ENCODE measurements at regions not wholly inside any gene's neighbourhood (a gene's known extent, or its start where the extent isn't known, plus 50 kb on each side); places are given as distances from the start of the nearest gene placed in this dataset.

DNA sequence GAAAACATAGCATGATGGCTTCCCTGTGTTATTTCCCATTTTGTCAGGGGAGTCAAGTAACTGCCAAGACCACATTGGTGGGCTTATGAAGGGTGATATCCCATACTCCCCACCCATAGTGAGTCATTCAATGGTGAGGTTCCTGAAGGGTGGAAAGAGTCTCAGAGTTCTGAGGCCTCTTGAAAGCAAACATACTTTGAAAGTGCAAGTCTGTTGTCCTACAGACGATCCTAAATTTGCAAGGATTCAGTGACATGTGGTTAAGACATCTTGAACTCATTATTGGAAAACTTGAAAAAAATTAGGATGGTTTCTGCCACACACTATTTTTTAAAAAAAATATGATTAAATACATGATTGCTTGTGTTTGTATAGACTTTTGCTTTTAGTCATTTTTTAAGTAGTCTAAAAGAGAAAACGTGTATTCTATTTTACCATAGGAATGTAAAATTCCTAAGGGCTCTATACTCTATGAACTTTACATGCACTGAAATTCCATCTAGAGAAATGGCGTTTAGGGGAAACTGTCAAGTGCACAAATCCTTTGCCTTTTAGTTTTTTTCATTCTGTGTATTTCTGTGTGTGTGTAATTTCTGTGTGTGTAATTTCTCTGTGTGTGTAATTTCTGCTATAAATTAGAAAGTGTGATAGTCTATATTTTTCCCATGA lies 225.5 kb upstream of the ADAMTS5 start (continued):
- TF ChIP-seq, protein P1, sequence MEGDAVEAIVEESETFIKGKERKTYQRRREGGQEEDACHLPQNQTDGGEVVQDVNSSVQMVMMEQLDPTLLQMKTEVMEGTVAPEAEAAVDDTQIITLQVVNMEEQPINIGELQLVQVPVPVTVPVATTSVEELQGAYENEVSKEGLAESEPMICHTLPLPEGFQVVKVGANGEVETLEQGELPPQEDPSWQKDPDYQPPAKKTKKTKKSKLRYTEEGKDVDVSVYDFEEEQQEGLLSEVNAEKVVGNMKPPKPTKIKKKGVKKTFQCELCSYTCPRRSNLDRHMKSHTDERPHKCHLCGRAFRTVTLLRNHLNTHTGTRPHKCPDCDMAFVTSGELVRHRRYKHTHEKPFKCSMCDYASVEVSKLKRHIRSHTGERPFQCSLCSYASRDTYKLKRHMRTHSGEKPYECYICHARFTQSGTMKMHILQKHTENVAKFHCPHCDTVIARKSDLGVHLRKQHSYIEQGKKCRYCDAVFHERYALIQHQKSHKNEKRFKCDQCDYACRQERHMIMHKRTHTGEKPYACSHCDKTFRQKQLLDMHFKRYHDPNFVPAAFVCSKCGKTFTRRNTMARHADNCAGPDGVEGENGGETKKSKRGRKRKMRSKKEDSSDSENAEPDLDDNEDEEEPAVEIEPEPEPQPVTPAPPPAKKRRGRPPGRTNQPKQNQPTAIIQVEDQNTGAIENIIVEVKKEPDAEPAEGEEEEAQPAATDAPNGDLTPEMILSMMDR (conservative IDR thresholded peaks at IDR 0.05; ENCODE audit: low read depth in 2 of 2), result no peak
- TF ChIP-seq, protein P2, sequence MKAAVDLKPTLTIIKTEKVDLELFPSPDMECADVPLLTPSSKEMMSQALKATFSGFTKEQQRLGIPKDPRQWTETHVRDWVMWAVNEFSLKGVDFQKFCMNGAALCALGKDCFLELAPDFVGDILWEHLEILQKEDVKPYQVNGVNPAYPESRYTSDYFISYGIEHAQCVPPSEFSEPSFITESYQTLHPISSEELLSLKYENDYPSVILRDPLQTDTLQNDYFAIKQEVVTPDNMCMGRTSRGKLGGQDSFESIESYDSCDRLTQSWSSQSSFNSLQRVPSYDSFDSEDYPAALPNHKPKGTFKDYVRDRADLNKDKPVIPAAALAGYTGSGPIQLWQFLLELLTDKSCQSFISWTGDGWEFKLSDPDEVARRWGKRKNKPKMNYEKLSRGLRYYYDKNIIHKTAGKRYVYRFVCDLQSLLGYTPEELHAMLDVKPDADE (IDR thresholded peaks at IDR 0.05), result no peak

DNA sequence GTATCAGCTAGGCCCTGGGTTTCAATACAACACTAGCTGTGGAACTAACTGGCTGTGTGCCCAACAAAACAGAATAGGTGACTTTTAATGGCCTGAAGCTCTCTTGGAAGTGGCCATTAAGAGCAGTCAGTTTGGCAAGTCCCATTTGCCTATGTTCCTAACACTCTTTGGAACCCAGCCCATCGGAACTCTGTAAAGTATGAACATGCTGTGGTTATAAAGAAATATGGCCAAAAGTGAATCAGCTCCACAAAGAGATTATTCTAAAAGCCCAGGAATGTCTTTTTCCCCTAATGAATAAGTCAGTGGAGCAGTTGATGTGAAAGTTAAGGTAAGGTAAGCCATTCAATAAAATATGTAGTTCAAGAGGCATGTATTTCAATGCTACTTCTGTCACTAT lies 223.7 kb upstream of the ADAMTS5 start:
- H3K4me2 ChIP-seq, result no peak overlapping the region
- H3K27me3 Mint-ChIP-seq (ENCODE audit: insufficient read depth, low read depth, poor library complexity), result no peaks in the 10 kb centered on the region
- no peaks in the 10 kb centered on the region for H3K4me1 ChIP-seq (ENCODE audit: insufficient read depth)
- no peaks in the 10 kb centered on the region for H3K27me3 ChIP-seq (ENCODE audit: insufficient read depth)
- H3K9me2 ChIP-seq (ENCODE audit: insufficient read depth), result no peaks in the 10 kb centered on the region
- H3K79me2 ChIP-seq (replicated peaks; ENCODE audit: insufficient read depth), result no peaks in the 10 kb centered on the region
- no peak for DNase-seq (ENCODE audit: low spot score)
- H3K36me3 ChIP-seq (ENCODE audit: insufficient read depth), result no peaks in the 10 kb centered on the region; the same call in 1 of the 2 replicates
- no peaks in the 10 kb centered on the region for H3F3A ChIP-seq (replicated peaks; ENCODE audit: low read depth)
- no peak overlapping the region for H3K4me3 Mint-ChIP-seq
- no peaks in the 10 kb centered on the region for H3K9me3 Mint-ChIP-seq
- H4K20me1 ChIP-seq (replicated peaks; ENCODE audit: insufficient read depth), result no peaks in the 10 kb centered on the region
- no peaks in the 10 kb centered on the region; the same call in 2 of the 3 replicates for H3K36me3 Mint-ChIP-seq (ENCODE audit: low read depth)
- H3K4me3 ChIP-seq, result no peak overlapping the region
- no peak for ATAC-seq
- no peaks in the 10 kb centered on the region for H3K4me1 Mint-ChIP-seq
- no peak overlapping the region for H3K27ac Mint-ChIP-seq
- no peak overlapping the region for H3K27ac ChIP-seq (ENCODE audit: low read depth)
- no peak overlapping the region for H2AFZ ChIP-seq
- TF ChIP-seq ZNF331 (CRISPR knock-in tag; IDR thresholded peaks at IDR 0.05; ENCODE audit: low read depth) (no peak), STAT1 (IDR thresholded peaks at IDR 0.05; ENCODE audit: unreplicated experiment) (no peak), JUNB (IDR thresholded peaks at IDR 0.05; ENCODE audit: unreplicated experiment) (no peak), POLR2AphosphoS5 (IDR thresholded peaks at IDR 0.05; ENCODE audit: low read depth) (no peak), ZNF114 (CRISPR knock-in tag; IDR thresholded peaks at IDR 0.05) (no peak)
- TF ChIP-seq, protein P3, sequence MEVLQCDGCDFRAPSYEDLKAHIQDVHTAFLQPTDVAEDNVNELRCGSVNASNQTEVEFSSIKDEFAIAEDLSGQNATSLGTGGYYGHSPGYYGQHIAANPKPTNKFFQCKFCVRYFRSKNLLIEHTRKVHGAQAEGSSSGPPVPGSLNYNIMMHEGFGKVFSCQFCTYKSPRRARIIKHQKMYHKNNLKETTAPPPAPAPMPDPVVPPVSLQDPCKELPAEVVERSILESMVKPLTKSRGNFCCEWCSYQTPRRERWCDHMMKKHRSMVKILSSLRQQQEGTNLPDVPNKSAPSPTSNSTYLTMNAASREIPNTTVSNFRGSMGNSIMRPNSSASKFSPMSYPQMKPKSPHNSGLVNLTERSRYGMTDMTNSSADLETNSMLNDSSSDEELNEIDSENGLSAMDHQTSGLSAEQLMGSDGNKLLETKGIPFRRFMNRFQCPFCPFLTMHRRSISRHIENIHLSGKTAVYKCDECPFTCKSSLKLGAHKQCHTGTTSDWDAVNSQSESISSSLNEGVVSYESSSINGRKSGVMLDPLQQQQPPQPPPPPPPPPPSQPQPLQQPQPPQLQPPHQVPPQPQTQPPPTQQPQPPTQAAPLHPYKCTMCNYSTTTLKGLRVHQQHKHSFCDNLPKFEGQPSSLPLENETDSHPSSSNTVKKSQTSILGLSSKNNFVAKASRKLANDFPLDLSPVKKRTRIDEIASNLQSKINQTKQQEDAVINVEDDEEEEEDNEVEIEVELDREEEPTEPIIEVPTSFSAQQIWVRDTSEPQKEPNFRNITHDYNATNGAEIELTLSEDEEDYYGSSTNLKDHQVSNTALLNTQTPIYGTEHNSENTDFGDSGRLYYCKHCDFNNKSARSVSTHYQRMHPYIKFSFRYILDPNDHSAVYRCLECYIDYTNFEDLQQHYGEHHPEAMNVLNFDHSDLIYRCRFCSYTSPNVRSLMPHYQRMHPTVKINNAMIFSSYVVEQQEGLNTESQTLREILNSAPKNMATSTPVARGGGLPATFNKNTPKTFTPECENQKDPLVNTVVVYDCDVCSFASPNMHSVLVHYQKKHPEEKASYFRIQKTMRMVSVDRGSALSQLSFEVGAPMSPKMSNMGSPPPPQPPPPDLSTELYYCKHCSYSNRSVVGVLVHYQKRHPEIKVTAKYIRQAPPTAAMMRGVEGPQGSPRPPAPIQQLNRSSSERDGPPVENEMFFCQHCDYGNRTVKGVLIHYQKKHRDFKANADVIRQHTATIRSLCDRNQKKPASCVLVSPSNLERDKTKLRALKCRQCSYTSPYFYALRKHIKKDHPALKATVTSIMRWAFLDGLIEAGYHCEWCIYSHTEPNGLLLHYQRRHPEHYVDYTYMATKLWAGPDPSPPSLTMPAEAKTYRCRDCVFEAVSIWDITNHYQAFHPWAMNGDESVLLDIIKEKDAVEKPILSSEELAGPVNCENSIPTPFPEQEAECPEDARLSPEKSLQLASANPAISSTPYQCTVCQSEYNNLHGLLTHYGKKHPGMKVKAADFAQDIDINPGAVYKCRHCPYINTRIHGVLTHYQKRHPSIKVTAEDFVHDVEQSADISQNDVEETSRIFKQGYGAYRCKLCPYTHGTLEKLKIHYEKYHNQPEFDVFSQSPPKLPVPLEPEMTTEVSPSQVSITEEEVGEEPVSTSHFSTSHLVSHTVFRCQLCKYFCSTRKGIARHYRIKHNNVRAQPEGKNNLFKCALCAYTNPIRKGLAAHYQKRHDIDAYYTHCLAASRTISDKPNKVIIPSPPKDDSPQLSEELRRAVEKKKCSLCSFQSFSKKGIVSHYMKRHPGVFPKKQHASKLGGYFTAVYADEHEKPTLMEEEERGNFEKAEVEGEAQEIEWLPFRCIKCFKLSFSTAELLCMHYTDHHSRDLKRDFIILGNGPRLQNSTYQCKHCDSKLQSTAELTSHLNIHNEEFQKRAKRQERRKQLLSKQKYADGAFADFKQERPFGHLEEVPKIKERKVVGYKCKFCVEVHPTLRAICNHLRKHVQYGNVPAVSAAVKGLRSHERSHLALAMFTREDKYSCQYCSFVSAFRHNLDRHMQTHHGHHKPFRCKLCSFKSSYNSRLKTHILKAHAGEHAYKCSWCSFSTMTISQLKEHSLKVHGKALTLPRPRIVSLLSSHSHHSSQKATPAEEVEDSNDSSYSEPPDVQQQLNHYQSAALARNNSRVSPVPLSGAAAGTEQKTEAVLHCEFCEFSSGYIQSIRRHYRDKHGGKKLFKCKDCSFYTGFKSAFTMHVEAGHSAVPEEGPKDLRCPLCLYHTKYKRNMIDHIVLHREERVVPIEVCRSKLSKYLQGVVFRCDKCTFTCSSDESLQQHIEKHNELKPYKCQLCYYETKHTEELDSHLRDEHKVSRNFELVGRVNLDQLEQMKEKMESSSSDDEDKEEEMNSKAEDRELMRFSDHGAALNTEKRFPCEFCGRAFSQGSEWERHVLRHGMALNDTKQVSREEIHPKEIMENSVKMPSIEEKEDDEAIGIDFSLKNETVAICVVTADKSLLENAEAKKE (CRISPR knock-in tag; IDR thresholded peaks at IDR 0.05), result no peak
- TF ChIP-seq, protein P1 (conservative IDR thresholded peaks at IDR 0.05; ENCODE audit: low read depth in 2 of 2), result no peak
- TF ChIP-seq, protein P2 (IDR thresholded peaks at IDR 0.05), result no peak

All from GM23338 (cell line).